ENCODE measurements at regions not wholly inside any gene's neighbourhood (a gene's known extent, or its start where the extent isn't known, plus 50 kb on each side); places are given as distances from the start of the nearest gene placed in this dataset.
"Not testable (repeated sequence)": the region's sequence is repeated elsewhere in the genome, so short reads cannot be mapped to it uniquely, and the experiment has no call there.

GRCh38 chr4:171308661-171309060 is 504.5 kb upstream of the GALNTL6 start:
- DNase-seq = no peak

- not testable (repeated sequence) for DNase-seq
Measured at GRCh38 chr4:171298048-171298718, 515.0 kb upstream of the GALNTL6 start.

- DNase-seq = no peak
Measured at GRCh38 chr4:171288816-171289432, 524.3 kb upstream of the GALNTL6 start.

- DNase-seq = no peak
Measured at GRCh38 chr4:171281359-171281758, 531.8 kb upstream of the GALNTL6 start.

- no peak for DNase-seq
Measured at GRCh38 chr4:171279131-171279530, 534.1 kb upstream of the GALNTL6 start.

GRCh38 chr4:171266671-171267070 is 546.5 kb upstream of the GALNTL6 start:
- DNase-seq = no peak

GRCh38 chr4:171265190-171265818 is 547.9 kb upstream of the GALNTL6 start:
- no peak for DNase-seq

- no peak for DNase-seq
Measured at GRCh38 chr4:171256223-171256622, 557.0 kb upstream of the GALNTL6 start.

GRCh38 chr4:171246948-171247347 is 566.3 kb upstream of the GALNTL6 start:
- no peak for DNase-seq

- no peak for DNase-seq
Measured at GRCh38 chr4:171242831-171243230, 570.4 kb upstream of the GALNTL6 start.

- DNase-seq = no peak
Measured at GRCh38 chr4:171239196-171239595, 574.0 kb upstream of the GALNTL6 start.

GRCh38 chr4:171235521-171235920 is 577.7 kb upstream of the GALNTL6 start:
- no peak for DNase-seq

- not testable (repeated sequence) for DNase-seq
Measured at GRCh38 chr4:171229354-171229753, 583.9 kb upstream of the GALNTL6 start.

- no peak for DNase-seq
Measured at GRCh38 chr4:171221181-171221580, 592.0 kb upstream of the GALNTL6 start.

- DNase-seq = no peak
Measured at GRCh38 chr4:171203425-171203824, 609.8 kb upstream of the GALNTL6 start.

GRCh38 chr4:171202908-171203307 is 610.3 kb upstream of the GALNTL6 start:
- no peak for DNase-seq

GRCh38 chr4:171186700-171187099 is 626.5 kb upstream of the GALNTL6 start:
- DNase-seq = no peak

- DNase-seq = no peak
Measured at GRCh38 chr4:171181090-171181489, 632.1 kb upstream of the GALNTL6 start.

GRCh38 chr4:171170671-171171070 is 642.5 kb upstream of the GALNTL6 start:
- DNase-seq = no peak

GRCh38 chr4:171169396-171169795 is 643.8 kb upstream of the GALNTL6 start:
- no peak for DNase-seq

GRCh38 chr4:171162478-171162877 is 650.7 kb upstream of the GALNTL6 start:
- no peak for DNase-seq

- DNase-seq = no peak
Measured at GRCh38 chr4:171157462-171158082, 655.6 kb upstream of the GALNTL6 start.

GRCh38 chr4:171142639-171143038 is 670.6 kb upstream of the GALNTL6 start:
- no peak for DNase-seq

GRCh38 chr4:171142045-171142444 is 671.2 kb upstream of the GALNTL6 start:
- no peak for DNase-seq

Measured in NCI-H1092 (cell line).